A673 (cell line): ENCODE measurements at regions not wholly inside any gene's neighbourhood (a gene's known extent, or its start where the extent isn't known, plus 50 kb on each side); places are given as distances from the start of the nearest gene placed in this dataset.

Experiments
- BruUV-seq: library from RNA; stranded (reverse); fragments of 400-500 nt; replicated peaks from 2 replicates; lab custom pipeline; 2021; lab: Mats Ljungman, UMichigan
- CTCF ChIA-PET: fragments of 300-600 bp; sonication (Branson Sonifier 250); formaldehyde crosslinking; loops from one replicate; lab custom pipeline; 2022; ENCODE audit warnings: antibody characterized with exemption; lab: Charles Lee
- POLR2A ChIA-PET: fragments of 300-600 bp; sonication (Branson Sonifier 250); formaldehyde crosslinking; loops from one replicate; lab custom pipeline; 2022; ENCODE audit warnings: antibody characterized with exemption; ENCODE audit not compliant: low non-redundant PET; lab: Charles Lee
- DNase-seq: peaks from one replicate; pipeline ENCODE4 v3.0.0-alpha.2; 2015; ENCODE audit warnings: low spot score
- H3K27ac ChIP-seq: fragments of 200-600 bp; sonication (generic); 2 replicates; pipeline ENCODE4 v1.5.1; 2016; ENCODE audit warnings: mixed run types, low read depth, mild to moderate bottlenecking, mixed read lengths, antibody characterized with exemption, low read length; ENCODE audit not compliant: poor library complexity, severe bottlenecking
- H3K27me3 ChIP-seq: fragments of 200-600 bp; sonication (generic); replicated peaks from 2 replicates; pipeline ENCODE4 v1.6.1; 2017; ENCODE audit warnings: mixed run types, low read depth, mild to moderate bottlenecking, mixed read lengths, antibody characterized with exemption, low read length; ENCODE audit not compliant: insufficient read depth, poor library complexity
- H3K36me3 ChIP-seq: fragments of 200-600 bp; sonication (generic); 2 replicates; pipeline ENCODE4 v1.6.1; 2016; ENCODE audit warnings: mixed run types, mild to moderate bottlenecking, mixed read lengths, antibody characterized with exemption, low read length; ENCODE audit not compliant: insufficient read depth, poor library complexity, severe bottlenecking
- H3K4me1 ChIP-seq: fragments of 200-600 bp; sonication (generic); 2 replicates; pipeline ENCODE4 v1.6.1; 2017; ENCODE audit warnings: mixed run types, mild to moderate bottlenecking, mixed read lengths, antibody characterized with exemption, low read length; ENCODE audit not compliant: insufficient read depth, poor library complexity, severe bottlenecking
- H3K4me3 ChIP-seq: fragments of 200-600 bp; sonication (generic); 2 replicates; pipeline ENCODE4 v1.5.1; 2016; ENCODE audit warnings: low read depth, mixed run types, mild to moderate bottlenecking, mixed read lengths, low read length; ENCODE audit not compliant: poor library complexity, severe bottlenecking
- H3K9me3 ChIP-seq: fragments of 200-600 bp; sonication (generic); 2 replicates; pipeline ENCODE4 v1.6.1; 2016; ENCODE audit warnings: mixed run types, low read depth, mild to moderate bottlenecking, mixed read lengths, antibody characterized with exemption, low read length; ENCODE audit not compliant: poor library complexity, severe bottlenecking
- EZH2 ChIP-seq: fragments of 200-600 bp; sonication (generic); IDR thresholded peaks from 2 replicates; pipeline ENCODE4 v1.6.1; 2017; ENCODE audit warnings: borderline replicate concordance, low read depth, mild to moderate bottlenecking, mixed read lengths, antibody characterized with exemption, low read length; ENCODE audit not compliant: poor library complexity, severe bottlenecking
- intact Hi-C: fragments of 100-400 bp; cut with micrococcal nuclease; formaldehyde crosslinking; loops from one replicate; pipeline ENCODE4 v1.10.0; 2022; ENCODE audit not compliant: unreplicated experiment
- TF ChIP-seq, protein P1 (sequence below): fragments of 300-800, 200-600 bp; sonication (generic); conservative IDR thresholded peaks from 2 replicates; pipeline ENCODE4 v1.5.1; 2017; ENCODE audit warnings: low read depth, mild to moderate bottlenecking, antibody characterized with exemption, low read length, moderate library complexity, mixed read lengths

DNA sequence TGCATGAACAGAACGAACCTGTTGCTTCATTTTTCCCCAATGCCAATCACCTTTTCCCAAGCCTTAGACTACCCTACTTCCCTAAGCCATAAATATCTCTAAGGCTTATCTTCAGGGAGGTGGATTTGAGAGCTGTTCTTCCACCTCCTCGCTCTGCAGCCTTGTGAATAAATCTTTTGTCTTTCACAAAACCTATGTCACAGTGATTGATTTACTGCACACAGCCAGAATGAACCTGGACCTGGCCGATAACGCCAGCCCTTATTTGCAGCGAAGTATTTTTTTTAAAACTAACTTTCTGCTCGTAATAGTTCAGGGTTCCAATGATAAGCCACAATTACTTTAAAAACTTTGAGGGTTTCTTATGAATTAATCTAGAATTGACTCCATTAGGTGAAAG lies 632.6 kb downstream of the PTPRU start:
- TF ChIP-seq, protein P1, sequence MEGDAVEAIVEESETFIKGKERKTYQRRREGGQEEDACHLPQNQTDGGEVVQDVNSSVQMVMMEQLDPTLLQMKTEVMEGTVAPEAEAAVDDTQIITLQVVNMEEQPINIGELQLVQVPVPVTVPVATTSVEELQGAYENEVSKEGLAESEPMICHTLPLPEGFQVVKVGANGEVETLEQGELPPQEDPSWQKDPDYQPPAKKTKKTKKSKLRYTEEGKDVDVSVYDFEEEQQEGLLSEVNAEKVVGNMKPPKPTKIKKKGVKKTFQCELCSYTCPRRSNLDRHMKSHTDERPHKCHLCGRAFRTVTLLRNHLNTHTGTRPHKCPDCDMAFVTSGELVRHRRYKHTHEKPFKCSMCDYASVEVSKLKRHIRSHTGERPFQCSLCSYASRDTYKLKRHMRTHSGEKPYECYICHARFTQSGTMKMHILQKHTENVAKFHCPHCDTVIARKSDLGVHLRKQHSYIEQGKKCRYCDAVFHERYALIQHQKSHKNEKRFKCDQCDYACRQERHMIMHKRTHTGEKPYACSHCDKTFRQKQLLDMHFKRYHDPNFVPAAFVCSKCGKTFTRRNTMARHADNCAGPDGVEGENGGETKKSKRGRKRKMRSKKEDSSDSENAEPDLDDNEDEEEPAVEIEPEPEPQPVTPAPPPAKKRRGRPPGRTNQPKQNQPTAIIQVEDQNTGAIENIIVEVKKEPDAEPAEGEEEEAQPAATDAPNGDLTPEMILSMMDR: no peak
- no peak for TF ChIP-seq EZH2
- no peaks in the 10 kb centered on the region for H3K9me3 ChIP-seq
- BruUV-seq: no TSS peak

DNA sequence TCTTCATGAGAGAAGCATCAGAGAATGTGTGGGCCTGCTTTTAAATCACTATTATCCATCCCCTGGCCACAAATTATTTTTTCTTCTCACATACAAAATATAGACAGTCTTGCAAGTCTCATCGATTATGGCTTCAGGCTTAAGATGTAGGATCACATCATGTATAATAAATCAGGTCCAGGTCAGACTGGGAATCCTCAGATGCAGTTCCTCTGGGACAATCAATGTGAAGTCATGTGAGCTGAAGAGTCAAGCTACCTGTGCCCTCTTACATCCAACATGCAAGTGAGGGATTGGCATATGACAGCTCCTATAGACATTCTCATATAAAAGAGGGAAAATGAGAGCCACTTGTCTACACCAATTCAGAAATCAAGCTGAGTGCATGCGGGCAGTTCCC lies 631.8 kb downstream of the PTPRU start:
- H3K9me3 ChIP-seq: no peaks in the 10 kb centered on the region
- no peaks in the 10 kb centered on the region for H3K27me3 ChIP-seq
- DNase-seq: no peak
- TF ChIP-seq EZH2: no peak
- TF ChIP-seq, protein P1: no peak
- no peak overlapping the region for H3K27ac ChIP-seq
- intact Hi-C loops: no loop called here
- BruUV-seq: no TSS peak
- H3K4me3 ChIP-seq: no peak overlapping the region
- POLR2A ChIA-PET: no interaction called here
- H3K4me1 ChIP-seq: no peaks in the 10 kb centered on the region
- CTCF ChIA-PET: no interaction called here
- no peaks in the 10 kb centered on the region for H3K36me3 ChIP-seq

More for the DNA sequence above, 632.6 kb downstream of the PTPRU start:
- intact Hi-C loops: no loop called here
- POLR2A ChIA-PET: no interaction called here
- no peak overlapping the region for H3K27ac ChIP-seq
- H3K36me3 ChIP-seq: no peaks in the 10 kb centered on the region
- no peak for DNase-seq
- CTCF ChIA-PET: no interaction called here
- H3K27me3 ChIP-seq: no peaks in the 10 kb centered on the region
- H3K4me3 ChIP-seq: no peak overlapping the region
- no peaks in the 10 kb centered on the region for H3K4me1 ChIP-seq

DNA sequence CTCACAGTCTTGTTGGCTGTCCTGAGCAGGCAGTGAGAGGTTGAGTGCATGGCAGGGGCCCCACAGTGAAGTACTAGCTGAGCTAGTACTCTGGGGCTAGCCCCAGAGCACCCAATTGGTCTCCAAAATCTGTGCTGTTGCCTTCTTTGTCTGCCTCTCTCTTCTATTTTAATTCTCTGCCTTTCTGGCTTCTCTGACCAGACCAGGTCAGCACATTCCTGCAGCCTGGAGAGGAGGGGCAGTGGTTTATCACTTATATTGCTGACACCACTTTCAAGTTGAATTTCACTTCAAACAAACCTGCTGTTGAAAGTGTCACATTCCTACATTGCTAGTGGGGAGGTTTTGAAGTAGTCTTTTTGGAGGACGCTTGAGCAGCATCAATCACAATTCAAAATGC lies 628.7 kb downstream of the PTPRU start:
- Histone ChIP-seq H3K27ac (no peak overlapping the region), H3K9me3 (no peaks in the 10 kb centered on the region), H3K4me1 (peaks cover 2% of the 10 kb centered on the region), H3K27me3 (no peaks in the 10 kb centered on the region), H3K36me3 (no peaks in the 10 kb centered on the region), H3K4me3 (no peak overlapping the region)
- no peak for DNase-seq
- no TSS peak for BruUV-seq
- ChIA-PET CTCF (no interaction called here), POLR2A (no interaction called here)
- intact Hi-C loops: no loop called here
- TF ChIP-seq EZH2: no peak
- TF ChIP-seq, protein P1: no peak
